ENCODE measurements at regions not wholly inside any gene's neighbourhood (a gene's known extent, or its start where the extent isn't known, plus 50 kb on each side); places are given as distances from the start of the nearest gene placed in this dataset.

DNA sequence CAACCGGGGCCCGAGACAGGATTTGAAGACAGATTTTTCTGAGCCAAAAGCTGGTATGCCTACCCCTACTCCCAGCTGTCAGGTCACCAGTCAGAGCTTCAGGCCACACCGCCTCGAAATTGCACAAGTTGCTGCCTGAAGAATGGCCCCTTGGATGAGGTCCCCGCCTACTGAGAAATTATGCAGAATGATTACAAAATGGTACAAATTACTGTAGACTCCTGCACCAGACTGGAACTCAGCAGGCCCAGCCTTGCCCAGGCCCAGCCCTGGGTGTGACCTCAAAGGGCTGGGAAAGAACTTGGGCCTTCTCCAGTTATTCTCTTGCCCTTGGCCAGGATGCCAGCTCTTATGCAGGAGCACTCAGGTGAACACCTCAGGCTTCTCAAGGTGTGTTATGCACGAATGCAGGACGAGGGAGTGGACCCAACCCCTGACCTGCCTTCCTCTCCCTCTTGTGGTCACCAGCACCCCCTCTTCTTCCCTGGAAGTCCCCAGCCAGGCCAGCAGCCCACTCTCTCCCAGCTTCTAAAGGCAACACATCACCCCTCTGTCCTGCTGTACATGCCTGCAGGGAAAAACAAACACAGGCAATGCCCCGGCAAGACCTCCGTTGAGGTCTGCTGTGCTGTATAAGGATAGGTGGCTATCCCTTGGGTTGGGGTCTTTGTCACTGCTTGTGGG is 88.7 kb upstream of the NAA20 start:
- no peak overlapping the region for H3K9ac ChIP-seq (ENCODE audit: insufficient read depth, low read length)

DNA sequence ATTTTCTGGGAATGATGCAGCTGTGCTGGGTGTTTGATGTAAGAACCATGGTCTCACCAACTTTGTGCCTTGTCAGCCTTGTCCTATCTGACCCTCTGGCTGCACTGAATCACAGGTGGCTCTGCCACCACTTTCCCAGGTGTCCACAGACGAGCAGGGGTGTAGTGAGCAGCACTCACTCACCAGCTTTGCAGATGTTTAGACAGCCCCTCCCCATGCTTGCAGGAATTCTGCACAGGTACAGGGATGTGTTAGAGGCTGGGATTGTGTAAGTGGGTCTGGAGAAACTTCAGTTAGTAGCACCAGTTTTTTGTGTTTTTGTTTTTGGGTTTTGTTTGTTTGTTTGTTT is 88.2 kb upstream of the NAA20 start:
- Histone ChIP-seq H2AFZ (ENCODE audit: low read length) (no peak overlapping the region), H3K36me3 (ENCODE audit: control insufficient read depth, insufficient read depth, low read length) (no peaks in the 10 kb centered on the region), H3K9ac (ENCODE audit: insufficient read depth, low read length) (no peak overlapping the region), H3K4me2 (ENCODE audit: extremely low read depth, insufficient read depth, low read length) (no peak overlapping the region), H3K9me3 (ENCODE audit: control insufficient read depth, insufficient read depth, low read depth, low read length) (no peaks in the 10 kb centered on the region), H3K4me1 (ENCODE audit: control insufficient read depth, extremely low read depth, insufficient read depth, low read length) (peaks cover 12% of the 10 kb centered on the region), H3K27ac (ENCODE audit: insufficient read depth, low read length) (no peak overlapping the region), H3K4me3 (replicated peaks in 1 of 4; ENCODE audit: control extremely low read depth in 1 of 4, insufficient read depth in 1 of 4, low read depth in 3 of 4, low read length in 4 of 4) (no peak overlapping the region), H4K20me1 (ENCODE audit: control insufficient read depth, extremely low read depth, insufficient read depth, low read length) (no peaks in the 10 kb centered on the region), H3K79me2 (ENCODE audit: control insufficient read depth, insufficient read depth, low read length) (no peaks in the 10 kb centered on the region), H3K27me3 (ENCODE audit: control insufficient read depth, insufficient read depth, low read length) (no peaks in the 10 kb centered on the region)
- DNase-seq (ENCODE audit: low read depth in 2 of 2), result no peak
- TF ChIP-seq, protein P1, sequence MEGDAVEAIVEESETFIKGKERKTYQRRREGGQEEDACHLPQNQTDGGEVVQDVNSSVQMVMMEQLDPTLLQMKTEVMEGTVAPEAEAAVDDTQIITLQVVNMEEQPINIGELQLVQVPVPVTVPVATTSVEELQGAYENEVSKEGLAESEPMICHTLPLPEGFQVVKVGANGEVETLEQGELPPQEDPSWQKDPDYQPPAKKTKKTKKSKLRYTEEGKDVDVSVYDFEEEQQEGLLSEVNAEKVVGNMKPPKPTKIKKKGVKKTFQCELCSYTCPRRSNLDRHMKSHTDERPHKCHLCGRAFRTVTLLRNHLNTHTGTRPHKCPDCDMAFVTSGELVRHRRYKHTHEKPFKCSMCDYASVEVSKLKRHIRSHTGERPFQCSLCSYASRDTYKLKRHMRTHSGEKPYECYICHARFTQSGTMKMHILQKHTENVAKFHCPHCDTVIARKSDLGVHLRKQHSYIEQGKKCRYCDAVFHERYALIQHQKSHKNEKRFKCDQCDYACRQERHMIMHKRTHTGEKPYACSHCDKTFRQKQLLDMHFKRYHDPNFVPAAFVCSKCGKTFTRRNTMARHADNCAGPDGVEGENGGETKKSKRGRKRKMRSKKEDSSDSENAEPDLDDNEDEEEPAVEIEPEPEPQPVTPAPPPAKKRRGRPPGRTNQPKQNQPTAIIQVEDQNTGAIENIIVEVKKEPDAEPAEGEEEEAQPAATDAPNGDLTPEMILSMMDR (conservative IDR thresholded peaks at IDR 0.05 in 1 of 2, IDR thresholded peaks at IDR 0.05 in 1 of 2; ENCODE audit: low read depth in 1 of 2, low read length in 2 of 2), result no peak
- no peak for TF ChIP-seq EZH2 (IDR thresholded peaks at IDR 0.05; ENCODE audit: low read length, missing control alignments)

More for the DNA sequence above, 88.7 kb upstream of the NAA20 start:
- TF ChIP-seq, protein P1 (conservative IDR thresholded peaks at IDR 0.05 in 1 of 2, IDR thresholded peaks at IDR 0.05 in 1 of 2; ENCODE audit: low read depth in 1 of 2, low read length in 2 of 2), result no peak
- no peak for TF ChIP-seq EZH2 (IDR thresholded peaks at IDR 0.05; ENCODE audit: low read length, missing control alignments)
- Histone ChIP-seq H3K4me3 (replicated peaks in 1 of 4; ENCODE audit: control extremely low read depth in 1 of 4, insufficient read depth in 1 of 4, low read depth in 3 of 4, low read length in 4 of 4) (no peak overlapping the region), H3K9me3 (ENCODE audit: control insufficient read depth, insufficient read depth, low read depth, low read length) (no peaks in the 10 kb centered on the region), H3K4me1 (ENCODE audit: control insufficient read depth, extremely low read depth, insufficient read depth, low read length) (peaks cover 12% of the 10 kb centered on the region), H3K36me3 (ENCODE audit: control insufficient read depth, insufficient read depth, low read length) (no peaks in the 10 kb centered on the region), H4K20me1 (ENCODE audit: control insufficient read depth, extremely low read depth, insufficient read depth, low read length) (no peaks in the 10 kb centered on the region), H3K27ac (ENCODE audit: insufficient read depth, low read length) (no peak overlapping the region), H3K4me2 (ENCODE audit: extremely low read depth, insufficient read depth, low read length) (no peak overlapping the region), H3K79me2 (ENCODE audit: control insufficient read depth, insufficient read depth, low read length) (no peaks in the 10 kb centered on the region), H2AFZ (ENCODE audit: low read length) (no peak overlapping the region), H3K27me3 (ENCODE audit: control insufficient read depth, insufficient read depth, low read length) (no peaks in the 10 kb centered on the region)
- peak in 1 of 2 donors; percentile 28 for DNase-seq (ENCODE audit: low read depth in 2 of 2)

DNA sequence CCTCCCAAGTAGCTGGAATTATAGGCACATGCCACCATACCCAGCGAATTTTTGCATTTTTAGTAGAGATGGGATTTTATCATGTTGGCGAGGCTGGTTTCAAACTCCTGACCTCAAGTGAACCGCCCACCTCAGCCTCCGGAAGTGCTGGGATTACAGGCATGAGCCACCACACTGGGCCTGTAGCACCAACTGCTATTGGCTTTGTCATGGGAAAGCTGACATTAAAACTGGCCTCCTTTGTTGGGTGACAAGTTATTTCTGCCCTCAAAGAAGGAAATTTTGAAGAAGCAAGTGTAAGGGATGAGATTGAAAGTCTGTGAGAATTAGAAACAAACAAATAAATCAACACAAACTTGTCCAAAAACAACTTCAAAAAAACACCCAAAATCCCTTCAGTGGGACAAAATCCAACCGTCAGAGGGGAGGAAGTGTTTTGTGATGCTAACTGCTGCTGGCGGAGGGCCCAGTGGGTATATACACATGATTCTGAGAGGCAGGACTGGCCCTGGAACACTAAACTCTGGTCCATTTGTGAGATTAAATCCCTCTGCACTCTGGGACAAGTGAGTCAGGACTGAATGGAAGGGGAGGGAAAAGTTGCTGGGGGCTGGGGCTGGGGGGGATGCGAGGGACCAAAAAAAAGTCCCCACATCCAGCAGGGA is 87.5 kb upstream of the NAA20 start:
- H3K27me3 ChIP-seq (ENCODE audit: control insufficient read depth, insufficient read depth, low read length), result no peaks in the 10 kb centered on the region
- H3K79me2 ChIP-seq (ENCODE audit: control insufficient read depth, insufficient read depth, low read length), result no peaks in the 10 kb centered on the region
- H3K9ac ChIP-seq (ENCODE audit: insufficient read depth, low read length), result no peak overlapping the region
- H2AFZ ChIP-seq (ENCODE audit: low read length), result no peak overlapping the region
- no peaks in the 10 kb centered on the region for H3K9me3 ChIP-seq (ENCODE audit: control insufficient read depth, insufficient read depth, low read depth, low read length)
- DNase-seq (ENCODE audit: low read depth in 2 of 2), result peak in 1 of 2 donors; percentile 74
- TF ChIP-seq EZH2 (IDR thresholded peaks at IDR 0.05; ENCODE audit: low read length, missing control alignments), result no peak
- TF ChIP-seq, protein P1 (conservative IDR thresholded peaks at IDR 0.05 in 1 of 2, IDR thresholded peaks at IDR 0.05 in 1 of 2; ENCODE audit: low read depth in 1 of 2, low read length in 2 of 2), result no peak
- no peak overlapping the region for H3K27ac ChIP-seq (ENCODE audit: insufficient read depth, low read length)
- H4K20me1 ChIP-seq (ENCODE audit: control insufficient read depth, extremely low read depth, insufficient read depth, low read length), result no peaks in the 10 kb centered on the region
- H3K4me3 ChIP-seq (replicated peaks in 1 of 4; ENCODE audit: control extremely low read depth in 1 of 4, insufficient read depth in 1 of 4, low read depth in 3 of 4, low read length in 4 of 4), result no peak overlapping the region
- H3K4me1 ChIP-seq (ENCODE audit: control insufficient read depth, extremely low read depth, insufficient read depth, low read length), result peaks cover 12% of the 10 kb centered on the region
- H3K36me3 ChIP-seq (ENCODE audit: control insufficient read depth, insufficient read depth, low read length), result no peaks in the 10 kb centered on the region
- no peak overlapping the region for H3K4me2 ChIP-seq (ENCODE audit: extremely low read depth, insufficient read depth, low read length)
